Stromal cell of bone marrow (primary cell): ENCODE measurements at regions not wholly inside any gene's neighbourhood (a gene's known extent, or its start where the extent isn't known, plus 50 kb on each side); places are given as distances from the start of the nearest gene placed in this dataset.
A peak's percentile ranks its signal among the peaks of the same experiment; 100 is the strongest.

Experiments
- DNase-seq: peaks from one replicate; pipeline ENCODE4 v3.0.0-alpha.2; 2012; ENCODE audit warnings: low read depth

- DNase-seq = no peak
Observed at GRCh38 chr17:71398800-71399219, 722.0 kb upstream of the SOX9 start.

- DNase-seq = no peak
Observed at GRCh38 chr17:71399221-71399620, 721.6 kb upstream of the SOX9 start.

GRCh38 chr17:71399649-71400048 is 721.2 kb upstream of the SOX9 start:
- DNase-seq = no peak

GRCh38 chr17:71402007-71402406 is 718.8 kb upstream of the SOX9 start:
- DNase-seq = no peak

GRCh38 chr17:71402661-71403141 is 718.1 kb upstream of the SOX9 start:
- no peak for DNase-seq

- no peak for DNase-seq
Observed at GRCh38 chr17:71405101-71405500, 715.7 kb upstream of the SOX9 start.

GRCh38 chr17:71407981-71408380 is 712.8 kb upstream of the SOX9 start:
- DNase-seq = no peak

GRCh38 chr17:71409137-71409536 is 711.7 kb upstream of the SOX9 start:
- DNase-seq = no peak

GRCh38 chr17:71409712-71410111 is 711.1 kb upstream of the SOX9 start:
- peak; percentile 19 for DNase-seq

GRCh38 chr17:71412803-71413202 is 708.0 kb upstream of the SOX9 start:
- peak; percentile 97 for DNase-seq

GRCh38 chr17:71413935-71414334 is 706.9 kb upstream of the SOX9 start:
- no peak for DNase-seq

GRCh38 chr17:71417142-71417541 is 703.7 kb upstream of the SOX9 start:
- no peak for DNase-seq

- DNase-seq = no peak
Observed at GRCh38 chr17:71422968-71423367, 697.9 kb upstream of the SOX9 start.

GRCh38 chr17:71423871-71424546 is 696.8 kb upstream of the SOX9 start:
- no peak for DNase-seq

- no peak for DNase-seq
Observed at GRCh38 chr17:71427801-71428200, 693.0 kb upstream of the SOX9 start.

- DNase-seq = no peak
Observed at GRCh38 chr17:71428897-71429296, 691.9 kb upstream of the SOX9 start.

GRCh38 chr17:71430281-71430680 is 690.5 kb upstream of the SOX9 start:
- no peak for DNase-seq

GRCh38 chr17:71431146-71431545 is 689.7 kb upstream of the SOX9 start:
- no peak for DNase-seq

GRCh38 chr17:71432378-71433315 is 688.2 kb upstream of the SOX9 start:
- no peak for DNase-seq

- DNase-seq = no peak
Observed at GRCh38 chr17:71434716-71435115, 686.1 kb upstream of the SOX9 start.

GRCh38 chr17:71436479-71436878 is 684.3 kb upstream of the SOX9 start:
- DNase-seq = no peak

- peak; percentile 11 for DNase-seq
Observed at GRCh38 chr17:71437166-71437565, 683.7 kb upstream of the SOX9 start.

GRCh38 chr17:71438631-71439146 is 682.1 kb upstream of the SOX9 start:
- DNase-seq = peak; percentile 88
